ENCODE measurements at regions not wholly inside any gene's neighbourhood (a gene's known extent, or its start where the extent isn't known, plus 50 kb on each side); places are given as distances from the start of the nearest gene placed in this dataset.

- TF ChIP-seq CTCF (IDR thresholded peaks at IDR 0.05; ENCODE audit: poor library complexity) (no peak), EZH2 (IDR thresholded peaks at IDR 0.05; ENCODE audit: borderline replicate concordance) (no peak)
These were observed 491.3 kb upstream of the MKI67 start for GRCh38 chr10:128617532-128617931.
